ENCODE measurements at regions not wholly inside any gene's neighbourhood (a gene's known extent, or its start where the extent isn't known, plus 50 kb on each side); places are given as distances from the start of the nearest gene placed in this dataset.

- H3K36me3 ChIP-seq (ENCODE audit: control insufficient read depth, insufficient read depth, low read length) = no peaks in the 10 kb centered on the region
- no peak overlapping the region for H3K9ac ChIP-seq (ENCODE audit: low read length)
- H3K27me3 ChIP-seq (ENCODE audit: control insufficient read depth, insufficient read depth, low read length) = no peaks in the 10 kb centered on the region
- H3K4me1 ChIP-seq (ENCODE audit: control insufficient read depth, insufficient read depth, low read length) = peaks cover 7% of the 10 kb centered on the region
- H3K4me3 ChIP-seq (ENCODE audit: low read length) = no peak overlapping the region
- no peaks in the 10 kb centered on the region for H3K9me3 ChIP-seq (ENCODE audit: control insufficient read depth, low read length)
Observed at GRCh38 chr17:73776351-73777130, 132.3 kb upstream of the SDK2 start.

DNA sequence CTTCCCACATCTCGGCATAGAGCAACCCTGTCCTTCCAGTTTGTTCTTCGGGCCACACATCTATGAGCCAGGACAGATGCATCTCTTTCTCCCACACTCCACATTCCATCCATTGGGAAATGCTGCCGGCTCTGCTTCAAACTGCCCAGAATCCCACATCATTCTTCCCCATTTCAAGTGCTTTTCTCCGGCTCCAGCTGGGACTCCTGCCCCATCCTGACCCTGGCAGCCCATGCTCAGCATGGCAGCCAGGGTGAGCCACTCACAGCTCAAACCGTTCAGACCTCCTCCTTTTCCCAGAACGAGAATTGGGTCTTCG lies 132.8 kb upstream of the SDK2 start:
- no peaks in the 10 kb centered on the region for H3K36me3 ChIP-seq (ENCODE audit: control insufficient read depth, insufficient read depth, low read length)
- no peak overlapping the region for H3K9ac ChIP-seq (ENCODE audit: low read length)
- H3K9me3 ChIP-seq (ENCODE audit: control insufficient read depth, low read length) = no peaks in the 10 kb centered on the region
- H3K27me3 ChIP-seq (ENCODE audit: control insufficient read depth, insufficient read depth, low read length) = no peaks in the 10 kb centered on the region
- H3K4me3 ChIP-seq (ENCODE audit: low read length) = no peak overlapping the region
- H3K4me1 ChIP-seq (ENCODE audit: control insufficient read depth, insufficient read depth, low read length) = peaks cover 6% of the 10 kb centered on the region

DNA sequence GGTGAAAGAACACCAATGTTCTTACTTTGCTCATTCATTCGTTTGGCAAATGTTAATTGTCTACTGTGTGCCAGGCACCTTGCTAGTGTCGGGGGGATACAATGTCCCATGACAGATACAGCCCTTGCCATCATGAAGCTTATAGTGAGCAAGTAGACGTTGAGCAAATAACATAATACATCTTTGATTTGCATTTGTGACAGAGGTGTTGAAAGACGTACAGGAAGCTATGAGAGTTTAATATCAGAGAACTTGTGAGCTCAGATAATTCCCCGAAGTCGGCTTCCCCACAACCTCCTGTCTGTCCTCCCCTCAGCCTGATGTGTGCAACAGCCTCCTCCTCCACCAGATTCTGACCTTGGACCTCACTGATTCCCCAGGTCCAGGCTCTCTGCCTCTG lies 138.0 kb upstream of the SDK2 start:
- no peak overlapping the region for H3K4me3 ChIP-seq (ENCODE audit: low read length)
- H3K4me1 ChIP-seq (ENCODE audit: control insufficient read depth, insufficient read depth, low read length) = peaks cover 34% of the 10 kb centered on the region
- no peaks in the 10 kb centered on the region for H3K36me3 ChIP-seq (ENCODE audit: control insufficient read depth, insufficient read depth, low read length)
- no peaks in the 10 kb centered on the region for H3K9me3 ChIP-seq (ENCODE audit: control insufficient read depth, low read length)
- H3K9ac ChIP-seq (ENCODE audit: low read length) = no peak overlapping the region
- H3K27me3 ChIP-seq (ENCODE audit: control insufficient read depth, insufficient read depth, low read length) = peaks cover 4% of the 10 kb centered on the region

GRCh38 chr17:73782641-73783381 lies 138.6 kb upstream of the SDK2 start:
- H3K4me1 ChIP-seq (ENCODE audit: control insufficient read depth, insufficient read depth, low read length) = peaks cover 38% of the 10 kb centered on the region
- H3K9ac ChIP-seq (ENCODE audit: low read length) = no peak overlapping the region
- H3K4me3 ChIP-seq (ENCODE audit: low read length) = no peak overlapping the region
- no peaks in the 10 kb centered on the region for H3K9me3 ChIP-seq (ENCODE audit: control insufficient read depth, low read length)
- H3K36me3 ChIP-seq (ENCODE audit: control insufficient read depth, insufficient read depth, low read length) = no peaks in the 10 kb centered on the region
- H3K27me3 ChIP-seq (ENCODE audit: control insufficient read depth, insufficient read depth, low read length) = peaks cover 4% of the 10 kb centered on the region

DNA sequence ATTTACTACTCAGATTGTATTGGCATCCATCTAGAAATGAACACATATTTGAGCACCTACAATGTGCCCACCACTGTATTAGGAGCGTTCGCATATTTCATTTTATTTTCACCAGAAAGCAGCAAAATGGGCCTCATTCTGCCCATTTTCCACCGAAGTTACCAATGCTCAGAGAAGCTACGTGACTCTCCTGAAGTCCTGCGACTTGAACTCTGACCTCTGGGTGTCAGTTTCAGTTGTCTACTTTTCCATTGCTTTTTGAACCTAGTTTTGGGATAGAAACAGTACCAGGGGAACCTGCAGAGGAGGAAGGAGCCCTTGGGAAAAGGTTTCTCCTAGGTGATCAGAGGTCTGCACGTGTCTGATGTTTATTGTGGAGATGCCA lies 139.1 kb upstream of the SDK2 start:
- H3K36me3 ChIP-seq (ENCODE audit: control insufficient read depth, insufficient read depth, low read length) = no peaks in the 10 kb centered on the region
- H3K27me3 ChIP-seq (ENCODE audit: control insufficient read depth, insufficient read depth, low read length) = peaks cover 4% of the 10 kb centered on the region
- no peak overlapping the region for H3K4me3 ChIP-seq (ENCODE audit: low read length)
- peaks cover 38% of the 10 kb centered on the region for H3K4me1 ChIP-seq (ENCODE audit: control insufficient read depth, insufficient read depth, low read length)
- no peak overlapping the region for H3K9ac ChIP-seq (ENCODE audit: low read length)
- no peaks in the 10 kb centered on the region for H3K9me3 ChIP-seq (ENCODE audit: control insufficient read depth, low read length)

DNA sequence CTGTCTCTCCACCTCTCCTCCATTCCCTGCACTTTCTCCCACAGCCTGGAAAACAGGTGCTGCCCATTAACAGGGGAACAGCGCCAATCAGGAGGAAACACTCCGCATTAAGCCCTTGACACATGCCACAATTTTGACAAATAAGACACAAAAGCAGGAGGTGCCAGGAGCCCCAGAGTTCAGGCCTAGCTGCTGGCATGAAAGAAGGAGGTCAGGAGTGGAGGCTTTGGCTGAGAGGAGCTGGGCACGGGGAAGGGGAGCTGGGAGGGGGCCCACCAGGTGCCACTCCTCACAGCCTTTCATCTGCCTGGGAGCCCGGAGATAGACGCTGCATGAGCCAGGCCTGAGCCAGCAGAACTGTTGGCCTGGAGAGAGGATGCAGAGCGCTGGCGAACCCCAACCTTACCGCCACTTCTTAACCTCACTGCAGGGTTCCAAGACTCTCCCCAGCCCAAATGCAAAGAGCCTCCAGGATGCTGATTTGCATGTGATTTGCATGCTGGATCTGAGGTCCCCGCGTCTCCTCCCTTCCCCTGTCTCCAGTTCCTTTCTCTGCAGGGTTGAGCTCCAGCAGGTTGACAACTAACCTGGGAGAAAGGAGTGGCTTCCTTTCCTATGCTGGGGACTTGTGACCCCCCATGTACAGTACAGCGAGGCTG lies 139.8 kb upstream of the SDK2 start:
- peaks cover 4% of the 10 kb centered on the region for H3K27me3 ChIP-seq (ENCODE audit: control insufficient read depth, insufficient read depth, low read length)
- H3K9ac ChIP-seq (ENCODE audit: low read length) = no peak overlapping the region

DNA sequence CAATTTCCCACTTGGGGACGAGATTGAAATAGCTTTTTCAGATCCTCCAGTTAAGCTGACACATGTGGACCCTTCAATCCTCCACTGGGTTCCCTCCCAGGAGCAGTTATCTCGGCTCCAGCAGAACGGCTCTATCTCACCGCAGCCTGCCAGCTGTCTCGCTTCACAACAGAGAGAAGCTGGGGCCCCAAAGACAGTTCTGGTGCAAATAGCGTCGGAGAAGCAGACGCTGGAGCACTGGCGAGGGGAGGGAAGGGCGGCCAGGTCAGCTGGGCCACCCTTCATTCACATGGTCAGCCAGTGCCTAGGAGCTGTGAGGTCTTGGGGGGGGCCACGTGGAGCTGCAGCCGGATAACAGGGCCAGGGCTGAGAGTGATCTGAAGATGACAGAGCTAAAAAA lies 141.3 kb upstream of the SDK2 start:
- H3K9ac ChIP-seq (ENCODE audit: low read length) = no peak overlapping the region
- H3K9me3 ChIP-seq (ENCODE audit: control insufficient read depth, low read length) = no peaks in the 10 kb centered on the region
- H3K4me1 ChIP-seq (ENCODE audit: control insufficient read depth, insufficient read depth, low read length) = peaks cover 38% of the 10 kb centered on the region
- H3K4me3 ChIP-seq (ENCODE audit: low read length) = no peak overlapping the region
- H3K36me3 ChIP-seq (ENCODE audit: control insufficient read depth, insufficient read depth, low read length) = no peaks in the 10 kb centered on the region
- H3K27me3 ChIP-seq (ENCODE audit: control insufficient read depth, insufficient read depth, low read length) = peaks cover 4% of the 10 kb centered on the region

More for the DNA sequence above, 139.8 kb upstream of the SDK2 start:
- Histone ChIP-seq H3K4me1 (ENCODE audit: control insufficient read depth, insufficient read depth, low read length) (peaks cover 38% of the 10 kb centered on the region), H3K9me3 (ENCODE audit: control insufficient read depth, low read length) (no peaks in the 10 kb centered on the region), H3K36me3 (ENCODE audit: control insufficient read depth, insufficient read depth, low read length) (no peaks in the 10 kb centered on the region), H3K4me3 (ENCODE audit: low read length) (no peak overlapping the region)

GRCh38 chr17:73785958-73786743 lies 141.9 kb upstream of the SDK2 start:
- H3K27me3 ChIP-seq (ENCODE audit: control insufficient read depth, insufficient read depth, low read length) = peaks cover 4% of the 10 kb centered on the region
- H3K4me1 ChIP-seq (ENCODE audit: control insufficient read depth, insufficient read depth, low read length) = peaks cover 38% of the 10 kb centered on the region
- peak overlapping the region; percentile 9 for H3K4me3 ChIP-seq (ENCODE audit: low read length)
- H3K36me3 ChIP-seq (ENCODE audit: control insufficient read depth, insufficient read depth, low read length) = no peaks in the 10 kb centered on the region
- no peaks in the 10 kb centered on the region for H3K9me3 ChIP-seq (ENCODE audit: control insufficient read depth, low read length)
- H3K9ac ChIP-seq (ENCODE audit: low read length) = peak overlapping the region; percentile 49

DNA sequence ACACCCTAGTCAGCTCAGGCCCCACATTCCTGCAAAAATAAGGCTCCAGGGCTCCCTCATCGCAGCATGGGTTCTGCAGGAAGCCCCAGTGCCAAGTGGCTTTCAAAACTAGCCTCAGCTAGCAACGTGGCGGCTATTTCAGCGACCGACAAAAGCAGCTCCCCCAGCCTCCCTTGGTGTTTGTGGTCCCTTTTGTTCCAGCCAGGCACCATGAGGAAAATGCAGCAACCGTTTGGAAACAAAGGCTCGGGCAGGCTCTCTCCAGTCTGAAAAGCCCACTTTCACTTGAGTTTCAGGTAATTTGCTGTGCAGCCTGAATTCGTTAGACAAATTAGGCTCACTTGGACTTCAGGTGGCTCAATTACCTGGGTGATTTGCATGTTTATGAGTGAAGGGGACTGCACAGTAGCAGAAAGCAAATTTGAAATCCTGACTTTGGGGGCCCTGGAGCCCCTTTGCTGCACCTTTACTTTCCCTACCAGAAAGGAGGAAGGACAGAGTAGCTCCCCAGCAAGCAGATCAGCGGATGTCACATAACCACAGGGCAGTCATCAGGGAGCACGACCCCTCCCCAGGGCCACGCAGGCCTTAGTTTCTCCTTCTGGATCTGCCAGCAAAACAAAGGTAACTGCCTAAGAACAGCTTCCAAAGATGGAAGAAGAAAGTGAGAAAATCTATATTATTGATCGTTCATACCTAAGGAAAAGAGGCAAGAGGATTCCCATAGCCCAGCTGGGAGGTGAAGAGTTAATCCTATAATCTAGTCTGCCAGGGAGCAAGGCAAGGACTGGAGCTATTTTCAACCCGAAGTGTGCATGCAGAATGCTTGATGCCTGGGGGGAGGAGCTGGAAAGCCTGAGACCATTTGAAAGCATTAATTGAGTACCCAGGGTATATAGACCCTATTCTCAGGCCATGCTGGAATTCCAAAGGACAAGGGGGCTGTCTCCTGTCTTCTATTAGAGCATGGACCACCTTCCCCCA lies 143.1 kb upstream of the SDK2 start:
- no peak overlapping the region for H3K9ac ChIP-seq (ENCODE audit: low read length)
- H3K36me3 ChIP-seq (ENCODE audit: control insufficient read depth, insufficient read depth, low read length) = no peaks in the 10 kb centered on the region
- peaks cover 38% of the 10 kb centered on the region for H3K4me1 ChIP-seq (ENCODE audit: control insufficient read depth, insufficient read depth, low read length)
- H3K9me3 ChIP-seq (ENCODE audit: control insufficient read depth, low read length) = no peaks in the 10 kb centered on the region
- peak overlapping the region; percentile 9 for H3K4me3 ChIP-seq (ENCODE audit: low read length)
- peaks cover 4% of the 10 kb centered on the region for H3K27me3 ChIP-seq (ENCODE audit: control insufficient read depth, insufficient read depth, low read length)

DNA sequence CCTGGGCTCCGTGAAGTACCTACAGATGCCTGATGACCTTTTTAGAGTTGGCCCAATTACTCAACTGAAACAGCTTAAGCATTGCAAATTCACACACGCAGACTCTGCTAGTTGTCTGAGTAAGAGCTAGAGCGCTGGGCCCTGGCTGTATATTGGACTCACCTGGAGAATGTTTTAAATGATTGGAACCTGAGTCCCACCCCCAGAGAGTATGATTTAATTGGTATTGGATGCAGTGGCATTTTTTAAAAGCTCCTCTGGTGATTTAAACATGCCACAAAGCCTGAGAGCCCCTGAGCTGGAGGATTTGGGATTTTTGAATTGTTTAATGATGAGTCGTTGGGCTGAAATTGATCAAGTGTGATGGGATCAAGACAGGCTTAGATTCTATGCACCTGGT lies 143.9 kb upstream of the SDK2 start:
- no peaks in the 10 kb centered on the region for H3K9me3 ChIP-seq (ENCODE audit: control insufficient read depth, low read length)
- H3K4me1 ChIP-seq (ENCODE audit: control insufficient read depth, insufficient read depth, low read length) = peaks cover 41% of the 10 kb centered on the region
- no peak overlapping the region for H3K9ac ChIP-seq (ENCODE audit: low read length)
- peaks cover 4% of the 10 kb centered on the region for H3K27me3 ChIP-seq (ENCODE audit: control insufficient read depth, insufficient read depth, low read length)
- H3K36me3 ChIP-seq (ENCODE audit: control insufficient read depth, insufficient read depth, low read length) = no peaks in the 10 kb centered on the region
- no peak overlapping the region for H3K4me3 ChIP-seq (ENCODE audit: low read length)

GRCh38 chr17:73791121-73791520 lies 146.9 kb upstream of the SDK2 start:
- H3K9me3 ChIP-seq (ENCODE audit: control insufficient read depth, low read length) = no peaks in the 10 kb centered on the region
- no peaks in the 10 kb centered on the region for H3K36me3 ChIP-seq (ENCODE audit: control insufficient read depth, insufficient read depth, low read length)
- H3K4me3 ChIP-seq (ENCODE audit: low read length) = no peak overlapping the region
- no peak overlapping the region for H3K9ac ChIP-seq (ENCODE audit: low read length)
- peaks cover 29% of the 10 kb centered on the region for H3K4me1 ChIP-seq (ENCODE audit: control insufficient read depth, insufficient read depth, low read length)
- H3K27me3 ChIP-seq (ENCODE audit: control insufficient read depth, insufficient read depth, low read length) = no peaks in the 10 kb centered on the region
